Myocyte (in vitro differentiated cells): ENCODE measurements at regions not wholly inside any gene's neighbourhood (a gene's known extent, or its start where the extent isn't known, plus 50 kb on each side); places are given as distances from the start of the nearest gene placed in this dataset.

Source experiments
- DNase-seq: peaks from one replicate; pipeline ENCODE4 v3.0.0-alpha.2; 2012; ENCODE audit warnings: low read depth

- DNase-seq = peak; percentile 20
Observed at GRCh38 chr2:211133766-211134165, 577.4 kb downstream of the CPS1 start.

- no peak for DNase-seq
Observed at GRCh38 chr2:211138551-211138950, 582.2 kb downstream of the CPS1 start.

- no peak for DNase-seq
Observed at GRCh38 chr2:211141646-211142045, 585.2 kb downstream of the CPS1 start.

GRCh38 chr2:211144078-211144477, 587.7 kb downstream of the CPS1 start:
- DNase-seq = peak; percentile 39

- DNase-seq = no peak
Observed at GRCh38 chr2:211144974-211145665, 588.7 kb downstream of the CPS1 start.

- DNase-seq = no peak
Observed at GRCh38 chr2:211149731-211150130, 593.3 kb downstream of the CPS1 start.

- DNase-seq = no peak
Observed at GRCh38 chr2:211157211-211157610, 600.8 kb downstream of the CPS1 start.

- DNase-seq = peak; percentile 79
Observed at GRCh38 chr2:211157856-211158463, 601.6 kb downstream of the CPS1 start.

GRCh38 chr2:211159972-211160371, 603.6 kb downstream of the CPS1 start:
- no peak for DNase-seq

GRCh38 chr2:211161236-211161635, 604.8 kb downstream of the CPS1 start:
- no peak for DNase-seq

- DNase-seq = no peak
Observed at GRCh38 chr2:211162911-211163310, 606.5 kb downstream of the CPS1 start.

GRCh38 chr2:211170843-211171242, 614.4 kb downstream of the CPS1 start:
- DNase-seq = no peak

GRCh38 chr2:211174021-211174420, 617.6 kb downstream of the CPS1 start:
- DNase-seq = no peak

GRCh38 chr2:211174631-211175030, 618.2 kb downstream of the CPS1 start:
- no peak for DNase-seq

GRCh38 chr2:211175956-211176355, 619.6 kb downstream of the CPS1 start:
- no peak for DNase-seq

- DNase-seq = no peak
Observed at GRCh38 chr2:211176514-211177141, 620.2 kb downstream of the CPS1 start.

- DNase-seq = peak; percentile 44
Observed at GRCh38 chr2:211181626-211182025, 625.2 kb downstream of the CPS1 start.

- DNase-seq = no peak
Observed at GRCh38 chr2:211187602-211188001, 631.2 kb downstream of the CPS1 start.

GRCh38 chr2:211203986-211204385, 647.6 kb downstream of the CPS1 start:
- DNase-seq = peak; percentile 13

- no peak for DNase-seq
Observed at GRCh38 chr2:211204456-211204855, 648.1 kb downstream of the CPS1 start.

- DNase-seq = no peak
Observed at GRCh38 chr2:211204902-211205301, 648.5 kb downstream of the CPS1 start.

GRCh38 chr2:211205358-211205757, 649.0 kb downstream of the CPS1 start:
- no peak for DNase-seq

GRCh38 chr2:211205836-211206235, 649.4 kb downstream of the CPS1 start:
- DNase-seq = no peak
